H9 (cell line): ENCODE measurements at regions not wholly inside any gene's neighbourhood (a gene's known extent, or its start where the extent isn't known, plus 50 kb on each side); places are given as distances from the start of the nearest gene placed in this dataset.

Experiments used
- DNase-seq: peaks from one replicate; pipeline ENCODE4 v3.0.0-alpha.2; 2017
- H2AFZ ChIP-seq: one replicate; pipeline ENCODE4 v1.6.1; 2013; ENCODE audit warnings: mild to moderate bottlenecking, low read length, control low read depth, moderate library complexity
- H2AK5ac ChIP-seq: 2 replicates; pipeline ENCODE4 v1.6.1; 2013; ENCODE audit warnings: low read length, control low read depth, mixed read lengths; ENCODE audit not compliant: insufficient read length
- H2BK120ac ChIP-seq: one replicate; pipeline ENCODE4 v1.6.1; 2013; ENCODE audit warnings: low read depth, mild to moderate bottlenecking, low read length, control low read depth, inconsistent platforms; ENCODE audit not compliant: poor library complexity, severe bottlenecking
- H2BK12ac ChIP-seq: 2 replicates; pipeline ENCODE4 v1.6.1; 2013; ENCODE audit warnings: low read length, control low read depth, mixed read lengths, low read depth; ENCODE audit not compliant: insufficient read length
- H2BK15ac ChIP-seq: 2 replicates; pipeline ENCODE4 v1.6.1; 2013; ENCODE audit warnings: low read depth, low read length, control low read depth
- H2BK20ac ChIP-seq: one replicate; pipeline ENCODE4 v1.6.1; 2013; ENCODE audit warnings: low read depth, mild to moderate bottlenecking, low read length, control low read depth, inconsistent platforms; ENCODE audit not compliant: poor library complexity, severe bottlenecking
- H2BK5ac ChIP-seq: 2 replicates; pipeline ENCODE4 v1.6.1; 2013; ENCODE audit warnings: low read length, control low read depth, mixed read lengths; ENCODE audit not compliant: insufficient read length
- H3K14ac ChIP-seq: 2 replicates; pipeline ENCODE4 v1.6.1; 2013; ENCODE audit warnings: low read length, control low read depth; ENCODE audit not compliant: insufficient read depth
- H3K18ac ChIP-seq: 2 replicates; pipeline ENCODE4 v1.6.1; 2013; ENCODE audit warnings: low read depth, mild to moderate bottlenecking, mixed read lengths, low read length, control low read depth; ENCODE audit not compliant: insufficient read length
- H3K23ac ChIP-seq: 2 replicates; pipeline ENCODE4 v1.6.1; 2013; ENCODE audit warnings: low read length, control low read depth, mixed read lengths, low read depth; ENCODE audit not compliant: insufficient read length
- H3K23me2 ChIP-seq: 2 replicates; pipeline ENCODE4 v1.6.1; 2013; ENCODE audit warnings: low read depth, mild to moderate bottlenecking, mixed read lengths, low read length, control low read depth; ENCODE audit not compliant: insufficient read length, poor library complexity, severe bottlenecking
- H3K27ac ChIP-seq: 2 replicates; pipeline ENCODE4 v1.5.1; 2013; ENCODE audit warnings: low read length, control low read depth, mixed read lengths, low read depth; ENCODE audit not compliant: insufficient read length
- H3K27me3 ChIP-seq: 2 replicates; pipeline ENCODE4 v1.6.1; 2013; ENCODE audit warnings: low read length, control low read depth, inconsistent platforms; ENCODE audit not compliant: insufficient read depth
- H3K4ac ChIP-seq: 2 replicates; pipeline ENCODE4 v1.6.1; 2013; ENCODE audit warnings: low read depth, mild to moderate bottlenecking, control low read depth, inconsistent platforms, low read length, moderate library complexity
- H3K4me1 ChIP-seq: 2 replicates; pipeline ENCODE4 v1.6.1; 2013; ENCODE audit warnings: low read length, control low read depth, inconsistent platforms; ENCODE audit not compliant: insufficient read depth
- H3K4me2 ChIP-seq: 2 replicates; pipeline ENCODE4 v1.6.1; 2013; ENCODE audit warnings: low read length, control low read depth, mixed read lengths; ENCODE audit not compliant: insufficient read length, insufficient read depth
- H3K56ac ChIP-seq: 2 replicates; pipeline ENCODE4 v1.6.1; 2013; ENCODE audit warnings: low read depth, mild to moderate bottlenecking, mixed read lengths, low read length, control low read depth; ENCODE audit not compliant: insufficient read length
- H3K79me1 ChIP-seq: 2 replicates; pipeline ENCODE4 v1.6.1; 2013; ENCODE audit warnings: low read depth, mild to moderate bottlenecking, moderate library complexity, low read length, control low read depth, inconsistent platforms; ENCODE audit not compliant: insufficient read depth, poor library complexity, severe bottlenecking
- H3K79me2 ChIP-seq: 2 replicates; pipeline ENCODE4 v1.6.1; 2013; ENCODE audit warnings: low read length, control low read depth, inconsistent platforms; ENCODE audit not compliant: insufficient read depth
- H3K9ac ChIP-seq: 2 replicates; pipeline ENCODE4 v1.6.1; 2013; ENCODE audit warnings: low read length, control low read depth, mixed read lengths; ENCODE audit not compliant: insufficient read length; ENCODE audit errors: extremely low read depth
- H3K9me3 ChIP-seq: one replicate; pipeline ENCODE4 v1.6.1; 2013; ENCODE audit warnings: low read depth, low read length, inconsistent platforms; ENCODE audit not compliant: control insufficient read depth
- H3T11ph ChIP-seq: one replicate; pipeline ENCODE4 v1.6.1; 2013; ENCODE audit warnings: mild to moderate bottlenecking, low read length, control low read depth, inconsistent platforms
- H4K20me1 ChIP-seq: one replicate; pipeline ENCODE4 v1.6.1; 2013; ENCODE audit not compliant: control insufficient read depth, insufficient read length, insufficient read depth
- H4K5ac ChIP-seq: 2 replicates; pipeline ENCODE4 v1.6.1; 2013; ENCODE audit warnings: low read depth, mild to moderate bottlenecking, mixed read lengths, low read length, control low read depth; ENCODE audit not compliant: insufficient read length
- H4K8ac ChIP-seq: replicated peaks from 2 replicates; pipeline ENCODE4 v1.6.1; 2013; ENCODE audit warnings: low read length, control low read depth, mixed read lengths, low read depth; ENCODE audit not compliant: insufficient read length
- H4K91ac ChIP-seq: 2 replicates; pipeline ENCODE4 v1.6.1; 2013; ENCODE audit warnings: low read depth, mild to moderate bottlenecking, moderate library complexity, mixed read lengths, low read length, control low read depth; ENCODE audit not compliant: insufficient read length
- H3K27ac Mint-ChIP-seq, 3 experiments: 2 replicates in 2 of 3; 3 replicates in 1 of 3; pipeline ENCODE4 v1.8.0; 2020 to 2021; ENCODE audit warnings: mixed read lengths in 3 of 3, mild to moderate bottlenecking in 1 of 3, moderate library complexity in 1 of 3
- H3K27me3 Mint-ChIP-seq: 2 replicates; pipeline ENCODE4 v1.8.0; 2021; ENCODE audit warnings: low read depth, mild to moderate bottlenecking, moderate library complexity, mixed read lengths
- H3K36me3 Mint-ChIP-seq, 3 experiments: 2 replicates in 2 of 3; 3 replicates in 1 of 3; pipeline ENCODE4 v1.8.0; 2020 to 2021; ENCODE audit warnings: low read depth in 3 of 3, mixed read lengths in 3 of 3; ENCODE audit not compliant: insufficient read depth in 1 of 3
- H3K4me1 Mint-ChIP-seq, 2 experiments: 2 replicates each; pipeline ENCODE4 v1.8.0; 2020; ENCODE audit warnings: mixed read lengths in 2 of 2
- H3K4me3 Mint-ChIP-seq, 2 experiments: 2 replicates in 1 of 2; 3 replicates in 1 of 2; pipeline ENCODE4 v1.8.0; 2020 to 2021; ENCODE audit warnings: mild to moderate bottlenecking in 2 of 2, mixed read lengths in 2 of 2, moderate library complexity in 1 of 2
- H3K9me3 Mint-ChIP-seq, 2 experiments: 2 replicates in 1 of 2; 3 replicates in 1 of 2; pipeline ENCODE4 v1.8.0; 2020; ENCODE audit warnings: mild to moderate bottlenecking in 2 of 2, mixed read lengths in 2 of 2, moderate library complexity in 1 of 2
- CTCF ChIP-seq: fragments of 200-600 bp; sonication (generic); conservative IDR thresholded peaks from 3 replicates; pipeline ENCODE4 v1.8.0; 2021; ENCODE audit warnings: antibody characterized with exemption, mild to moderate bottlenecking
- WGBS: extraction: QIAGEN DNeasy Blood & Tissue Kit; methylation state at CpG from one replicate; pipeline ENCODE4 v1.1.7; 2013; ENCODE audit warnings: missing lambda C conversion rate, low lambda C conversion rate, mixed read lengths; ENCODE audit not compliant: insufficient read length; ENCODE audit errors: extremely low coverage; 5-methylcytosine and 5-hydroxymethylcytosine counted together

DNA sequence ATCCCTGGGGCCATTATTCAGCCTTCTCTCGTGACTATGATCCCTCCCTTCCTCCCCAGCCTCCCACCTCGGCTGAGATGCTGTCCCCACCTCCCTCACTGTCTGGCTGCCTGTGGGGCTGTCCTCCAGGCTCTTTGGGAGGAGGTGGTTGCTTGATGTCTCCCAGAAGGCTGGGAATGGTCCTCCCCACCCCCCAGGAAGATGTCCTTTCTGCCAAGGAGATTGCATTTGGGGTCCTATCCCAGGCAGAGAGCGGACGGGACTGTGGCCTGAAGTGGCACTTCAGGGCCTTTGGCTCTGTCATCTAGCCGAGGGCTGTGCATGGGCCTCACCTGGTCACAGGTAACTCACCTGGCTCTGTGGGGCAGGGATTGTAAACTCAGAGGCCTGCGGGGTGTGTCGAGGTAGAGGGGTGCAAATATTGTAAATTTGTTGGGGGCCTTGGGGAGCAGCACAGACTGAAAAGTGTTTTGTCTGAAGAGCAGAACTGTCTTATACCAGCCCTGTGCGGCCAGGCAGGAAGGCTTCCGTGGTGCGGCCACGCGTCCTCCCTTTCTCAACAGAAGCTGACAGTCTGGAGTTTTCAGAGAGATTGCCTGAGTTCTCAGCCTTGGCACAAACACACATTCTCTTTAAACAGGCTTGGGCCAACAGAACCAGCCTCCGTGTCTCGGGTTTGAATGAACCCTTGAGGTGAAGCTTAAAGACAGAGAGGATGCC is 177.9 kb downstream of the SEC14L1 start:
- no peak for DNase-seq
- Histone ChIP-seq H3K27ac (no peak overlapping the region), H2BK5ac (no peak overlapping the region), H2AFZ (no peak overlapping the region), H3K23me2 (no peaks in the 10 kb centered on the region), H3K9ac (no peak overlapping the region), H3K4me1 (peaks cover 4% of the 10 kb centered on the region; the same call in 1 of the 2 replicates), H3K23ac (no peak overlapping the region), H3K56ac (no peak overlapping the region), H2BK120ac (no peak overlapping the region), H3K18ac (no peak overlapping the region), H2AK5ac (no peak overlapping the region), H3T11ph (no peak overlapping the region), H3K27me3 (no peaks in the 10 kb centered on the region), H3K4ac (no peak overlapping the region), H2BK15ac (no peak overlapping the region), H3K79me1 (peaks cover 3% of the 10 kb centered on the region), H3K9me3 (no peaks in the 10 kb centered on the region), H3K79me2 (0 out of 2 replicates have a peak, but pooled peaks cover 1% of the 10 kb centered on the region), H2BK20ac (no peak overlapping the region), H3K4me2 (no peak overlapping the region), H4K91ac (no peak overlapping the region), H2BK12ac (no peak overlapping the region), H4K8ac (no peak overlapping the region), H3K14ac (no peak overlapping the region), H4K20me1 (no peaks in the 10 kb centered on the region), H4K5ac (no peak overlapping the region)
- no CpG with 5 or more reads among the region's 14 CpGs for WGBS
- Mint-ChIP-seq H3K9me3 (no peaks in the 10 kb centered on the region; a peak in 1 of 5 replicates), H3K4me1 (peaks cover 37 to 61% of the 10 kb centered on the region in 2 experiments), H3K36me3 (peaks cover 0 to 10% (median 0%) of the 10 kb centered on the region in 3 experiments; a peak in 2 of 7 replicates), H3K27ac (peak overlapping the region in 2 of 3 experiments; percentile 75 to 81; a peak in 3 of 7 replicates), H3K4me3 (no peak overlapping the region; a peak in 2 of 5 replicates), H3K27me3 (peaks cover 1% of the 10 kb centered on the region; the same call in 1 of the 2 replicates)
- no peak for TF ChIP-seq CTCF
